SK-N-SH (cell line): ENCODE measurements at regions not wholly inside any gene's neighbourhood (a gene's known extent, or its start where the extent isn't known, plus 50 kb on each side); places are given as distances from the start of the nearest gene placed in this dataset.

Source experiments
- CTCF ChIA-PET: fragments of 300-600, 350-600 bp; formaldehyde crosslinking; extraction: SDS; loops from one replicate; lab custom pipeline; 2021; lab: Yijun Ruan, JAX
- POLR2A ChIA-PET: fragments of 350-600 bp; sonication (Branson Sonifier 250); formaldehyde crosslinking; extraction: SDS; loops from one replicate; lab custom pipeline; 2020; ENCODE audit warnings: antibody characterized with exemption, inconsistent platforms; lab: Yijun Ruan, JAX
- DNase-seq: peaks from one replicate; pipeline ENCODE4 v3.0.0; 2012
- H2AFZ ChIP-seq: fragments of 200-600 bp; sonication (generic); 2 replicates; pipeline ENCODE4 v1.8.1; 2016; ENCODE audit warnings: antibody characterized with exemption, mild to moderate bottlenecking, low read depth
- H3F3A ChIP-seq: fragments of 200-600 bp; sonication (generic); replicated peaks from 2 replicates; pipeline ENCODE3; 2016; ENCODE audit warnings: antibody characterized with exemption, mild to moderate bottlenecking; ENCODE audit not compliant: insufficient read depth
- H3K27ac ChIP-seq, 2 experiments: fragments of 200-500 bp in 1 of 2; fragments of 200-600 bp in 1 of 2; sonication (Bioruptor generic) in 1 of 2; sonication (generic), shearing (Covaris generic) in 1 of 2; 2 replicates each; pipeline versions ENCODE4 v1.5.1 to v1.6.1; 2014 to 2016; ENCODE audit warnings: low read depth in 2 of 2, inconsistent platforms in 1 of 2, low read length in 1 of 2, mild to moderate bottlenecking in 1 of 2, mixed read lengths in 1 of 2
- H3K27me3 ChIP-seq: fragments of 200-600 bp; sonication (generic), shearing (Covaris generic); 2 replicates; pipeline ENCODE4 v1.6.1; 2016; ENCODE audit warnings: mixed run types; ENCODE audit not compliant: insufficient read depth
- H3K36me3 ChIP-seq, 2 experiments: fragments of 200-500 bp in 1 of 2; fragments of 200-600 bp in 1 of 2; sonication (Bioruptor generic) in 1 of 2; sonication (generic) in 1 of 2; replicated peaks in 1 of 2; 2 replicates each; pipeline versions ENCODE3 to v1.5.1; 2014 to 2016; ENCODE audit warnings: low read length in 1 of 2, mild to moderate bottlenecking in 1 of 2; ENCODE audit not compliant: insufficient read depth in 2 of 2, control insufficient read depth in 1 of 2
- H3K4me1 ChIP-seq, 2 experiments: fragments of 200-500 bp in 1 of 2; fragments of 200-600 bp in 1 of 2; sonication (Bioruptor generic) in 1 of 2; sonication (generic), shearing (Covaris generic) in 1 of 2; 2 replicates each; pipeline versions ENCODE4 v1.5.1 to v1.6.1; 2014 to 2016; ENCODE audit warnings: low read depth in 1 of 2, low read length in 1 of 2, mixed run types in 1 of 2; ENCODE audit not compliant: insufficient read depth in 2 of 2, control insufficient read depth in 1 of 2
- H3K4me2 ChIP-seq: fragments of 200-600 bp; sonication (generic), shearing (Covaris generic); 2 replicates; pipeline ENCODE4 v1.6.1; 2017; ENCODE audit warnings: mixed run types
- H3K4me3 ChIP-seq, 2 experiments: fragments of 200-500 bp in 1 of 2; fragments of 200-600 bp in 1 of 2; sonication (Bioruptor generic) in 1 of 2; sonication (generic), shearing (Covaris generic) in 1 of 2; 2 replicates each; pipeline versions ENCODE4 v1.5.1 to v1.8.1; 2014 to 2016; ENCODE audit warnings: low read depth in 2 of 2, inconsistent platforms in 1 of 2, low read length in 1 of 2, mild to moderate bottlenecking in 1 of 2, mixed read lengths in 1 of 2, moderate library complexity in 1 of 2
- H3K79me2 ChIP-seq: fragments of 200-600 bp; sonication (generic); 2 replicates; pipeline ENCODE4 v1.8.1; 2017; ENCODE audit warnings: mild to moderate bottlenecking; ENCODE audit not compliant: insufficient read depth
- H3K9ac ChIP-seq: fragments of 200-600 bp; sonication (generic); 2 replicates; pipeline ENCODE4 v1.6.1; 2017; ENCODE audit warnings: mixed run types
- H3K9me2 ChIP-seq: fragments of 200-600 bp; sonication (generic); 2 replicates; pipeline ENCODE4 v1.6.1; 2017; ENCODE audit warnings: mixed run types
- H3K9me3 ChIP-seq: fragments of 200-600 bp; sonication (generic); 2 replicates; pipeline ENCODE4 v1.6.1; 2017; ENCODE audit warnings: mixed run types, mild to moderate bottlenecking, moderate library complexity
- H4K20me1 ChIP-seq: fragments of 200-600 bp; sonication (generic); 2 replicates; pipeline ENCODE4 v1.6.1; 2017; ENCODE audit warnings: mild to moderate bottlenecking, mixed run types; ENCODE audit not compliant: insufficient read depth
- FOXM1 ChIP-seq: IDR thresholded peaks from 2 replicates; pipeline ENCODE4 v1.4.0; 2012; ENCODE audit warnings: low read depth, mild to moderate bottlenecking
- JUND ChIP-seq: IDR thresholded peaks from 2 replicates; pipeline ENCODE4 v1.4.0; 2012
- MEF2A ChIP-seq: IDR thresholded peaks from 2 replicates; pipeline ENCODE4 v1.4.0; 2012; ENCODE audit warnings: low read depth, borderline replicate concordance
- NRF1 ChIP-seq: IDR thresholded peaks from 2 replicates; pipeline ENCODE4 v1.6.1; 2012; ENCODE audit warnings: low read depth, mild to moderate bottlenecking, low read length
- TAF1 ChIP-seq: IDR thresholded peaks from 2 replicates; pipeline ENCODE4 v1.6.1; 2012; ENCODE audit warnings: low read depth, mild to moderate bottlenecking, low read length, moderate library complexity, borderline replicate concordance
- TEAD4 ChIP-seq: IDR thresholded peaks from 2 replicates; pipeline ENCODE4 v1.4.0; 2012; ENCODE audit warnings: mild to moderate bottlenecking, borderline replicate concordance; ENCODE audit not compliant: insufficient read depth
- WGBS: methylation state at CpG from one replicate; pipeline ENCODE4 v1.1.6; 2017; ENCODE audit warnings: low lambda C conversion rate; 5-methylcytosine and 5-hydroxymethylcytosine counted together
- TF ChIP-seq, protein P1 (sequence below): IDR thresholded peaks from 2 replicates; pipeline ENCODE4 v1.6.1; 2012; ENCODE audit warnings: mild to moderate bottlenecking, low read depth, low read length, moderate library complexity
- TF ChIP-seq, protein P2 (sequence below): fragments of 200-600 bp; sonication (generic); IDR thresholded peaks from 2 replicates; pipeline ENCODE4 v1.6.1; 2017; ENCODE audit warnings: antibody characterized with exemption, mild to moderate bottlenecking, moderate library complexity
- TF ChIP-seq, protein P3 (sequence below): IDR thresholded peaks from 2 replicates; pipeline ENCODE4 v1.4.0; 2012; ENCODE audit warnings: low read depth, borderline replicate concordance

DNA sequence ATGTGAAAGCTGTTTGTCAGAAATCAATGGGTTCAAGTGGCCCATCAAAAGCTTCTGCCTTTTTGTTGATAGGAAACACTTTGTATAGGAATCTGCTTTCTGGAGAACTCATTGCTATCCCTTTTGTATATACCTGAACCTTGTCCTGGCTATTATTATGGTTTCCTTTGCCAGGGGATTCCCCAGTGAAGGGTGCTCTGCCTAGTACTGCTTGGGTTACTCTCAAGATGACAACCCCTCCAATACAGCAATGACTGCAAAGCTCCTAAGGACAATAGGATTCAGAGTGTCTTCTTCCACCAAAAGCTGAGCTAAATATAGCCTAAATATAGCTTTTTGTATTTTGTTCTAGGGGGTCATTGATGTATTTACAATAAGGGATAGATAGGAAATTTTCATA lies 54.0 kb upstream of the PTPRK start:
- Histone ChIP-seq H3K4me2 (no peak overlapping the region), H3K9me2 (no peaks in the 10 kb centered on the region), H3K4me3 (no peak overlapping the region), H3K9me3 (no peaks in the 10 kb centered on the region), H3K27me3 (no peaks in the 10 kb centered on the region), H3K4me1 (peaks cover 0 to 11% of the 10 kb centered on the region in 2 experiments; a peak in 2 of 4 replicates), H3K79me2 (no peaks in the 10 kb centered on the region), H2AFZ (no peak overlapping the region), H3K27ac (no peak overlapping the region), H4K20me1 (no peaks in the 10 kb centered on the region), H3F3A (peaks cover 13% of the 10 kb centered on the region), H3K36me3 (no peaks in the 10 kb centered on the region), H3K9ac (no peak overlapping the region)
- DNase-seq = no peak
- ChIA-PET POLR2A (no interaction called here), CTCF (no interaction called here)
- no peak for TF ChIP-seq TAF1
- TF ChIP-seq, protein P1, sequence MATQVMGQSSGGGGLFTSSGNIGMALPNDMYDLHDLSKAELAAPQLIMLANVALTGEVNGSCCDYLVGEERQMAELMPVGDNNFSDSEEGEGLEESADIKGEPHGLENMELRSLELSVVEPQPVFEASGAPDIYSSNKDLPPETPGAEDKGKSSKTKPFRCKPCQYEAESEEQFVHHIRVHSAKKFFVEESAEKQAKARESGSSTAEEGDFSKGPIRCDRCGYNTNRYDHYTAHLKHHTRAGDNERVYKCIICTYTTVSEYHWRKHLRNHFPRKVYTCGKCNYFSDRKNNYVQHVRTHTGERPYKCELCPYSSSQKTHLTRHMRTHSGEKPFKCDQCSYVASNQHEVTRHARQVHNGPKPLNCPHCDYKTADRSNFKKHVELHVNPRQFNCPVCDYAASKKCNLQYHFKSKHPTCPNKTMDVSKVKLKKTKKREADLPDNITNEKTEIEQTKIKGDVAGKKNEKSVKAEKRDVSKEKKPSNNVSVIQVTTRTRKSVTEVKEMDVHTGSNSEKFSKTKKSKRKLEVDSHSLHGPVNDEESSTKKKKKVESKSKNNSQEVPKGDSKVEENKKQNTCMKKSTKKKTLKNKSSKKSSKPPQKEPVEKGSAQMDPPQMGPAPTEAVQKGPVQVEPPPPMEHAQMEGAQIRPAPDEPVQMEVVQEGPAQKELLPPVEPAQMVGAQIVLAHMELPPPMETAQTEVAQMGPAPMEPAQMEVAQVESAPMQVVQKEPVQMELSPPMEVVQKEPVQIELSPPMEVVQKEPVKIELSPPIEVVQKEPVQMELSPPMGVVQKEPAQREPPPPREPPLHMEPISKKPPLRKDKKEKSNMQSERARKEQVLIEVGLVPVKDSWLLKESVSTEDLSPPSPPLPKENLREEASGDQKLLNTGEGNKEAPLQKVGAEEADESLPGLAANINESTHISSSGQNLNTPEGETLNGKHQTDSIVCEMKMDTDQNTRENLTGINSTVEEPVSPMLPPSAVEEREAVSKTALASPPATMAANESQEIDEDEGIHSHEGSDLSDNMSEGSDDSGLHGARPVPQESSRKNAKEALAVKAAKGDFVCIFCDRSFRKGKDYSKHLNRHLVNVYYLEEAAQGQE = no peak
- TF ChIP-seq, protein P2, sequence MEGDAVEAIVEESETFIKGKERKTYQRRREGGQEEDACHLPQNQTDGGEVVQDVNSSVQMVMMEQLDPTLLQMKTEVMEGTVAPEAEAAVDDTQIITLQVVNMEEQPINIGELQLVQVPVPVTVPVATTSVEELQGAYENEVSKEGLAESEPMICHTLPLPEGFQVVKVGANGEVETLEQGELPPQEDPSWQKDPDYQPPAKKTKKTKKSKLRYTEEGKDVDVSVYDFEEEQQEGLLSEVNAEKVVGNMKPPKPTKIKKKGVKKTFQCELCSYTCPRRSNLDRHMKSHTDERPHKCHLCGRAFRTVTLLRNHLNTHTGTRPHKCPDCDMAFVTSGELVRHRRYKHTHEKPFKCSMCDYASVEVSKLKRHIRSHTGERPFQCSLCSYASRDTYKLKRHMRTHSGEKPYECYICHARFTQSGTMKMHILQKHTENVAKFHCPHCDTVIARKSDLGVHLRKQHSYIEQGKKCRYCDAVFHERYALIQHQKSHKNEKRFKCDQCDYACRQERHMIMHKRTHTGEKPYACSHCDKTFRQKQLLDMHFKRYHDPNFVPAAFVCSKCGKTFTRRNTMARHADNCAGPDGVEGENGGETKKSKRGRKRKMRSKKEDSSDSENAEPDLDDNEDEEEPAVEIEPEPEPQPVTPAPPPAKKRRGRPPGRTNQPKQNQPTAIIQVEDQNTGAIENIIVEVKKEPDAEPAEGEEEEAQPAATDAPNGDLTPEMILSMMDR = no peak
- TF ChIP-seq FOXM1 = no peak
- no peak for TF ChIP-seq MEF2A
- no peak for TF ChIP-seq TEAD4

DNA sequence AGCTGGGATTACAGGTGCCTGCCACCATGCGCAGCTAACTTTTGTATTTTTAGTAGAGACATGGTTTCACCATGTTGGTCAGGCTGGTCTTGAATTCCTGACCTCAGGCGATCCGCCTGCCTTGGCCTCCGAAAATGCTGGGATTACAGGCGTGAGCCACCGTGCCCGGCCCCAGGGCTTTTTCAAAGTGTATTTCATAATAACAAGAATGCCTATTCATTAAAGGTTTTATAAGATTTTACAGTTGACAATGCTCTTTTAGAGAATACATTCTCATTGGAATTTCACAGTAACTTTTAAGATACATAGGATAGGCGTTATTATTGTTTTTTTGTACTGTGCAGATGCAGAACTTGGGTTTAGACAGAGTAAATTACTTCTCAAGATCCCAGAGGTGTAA lies 52.6 kb upstream of the PTPRK start:
- no peak for TF ChIP-seq NRF1
- TF ChIP-seq, protein P3, sequence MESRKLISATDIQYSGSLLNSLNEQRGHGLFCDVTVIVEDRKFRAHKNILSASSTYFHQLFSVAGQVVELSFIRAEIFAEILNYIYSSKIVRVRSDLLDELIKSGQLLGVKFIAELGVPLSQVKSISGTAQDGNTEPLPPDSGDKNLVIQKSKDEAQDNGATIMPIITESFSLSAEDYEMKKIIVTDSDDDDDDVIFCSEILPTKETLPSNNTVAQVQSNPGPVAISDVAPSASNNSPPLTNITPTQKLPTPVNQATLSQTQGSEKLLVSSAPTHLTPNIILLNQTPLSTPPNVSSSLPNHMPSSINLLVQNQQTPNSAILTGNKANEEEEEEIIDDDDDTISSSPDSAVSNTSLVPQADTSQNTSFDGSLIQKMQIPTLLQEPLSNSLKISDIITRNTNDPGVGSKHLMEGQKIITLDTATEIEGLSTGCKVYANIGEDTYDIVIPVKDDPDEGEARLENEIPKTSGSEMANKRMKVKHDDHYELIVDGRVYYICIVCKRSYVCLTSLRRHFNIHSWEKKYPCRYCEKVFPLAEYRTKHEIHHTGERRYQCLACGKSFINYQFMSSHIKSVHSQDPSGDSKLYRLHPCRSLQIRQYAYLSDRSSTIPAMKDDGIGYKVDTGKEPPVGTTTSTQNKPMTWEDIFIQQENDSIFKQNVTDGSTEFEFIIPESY = no peak
- no peak for TF ChIP-seq JUND
- Histone ChIP-seq H3K4me3 (no peak overlapping the region), H3K4me2 (no peak overlapping the region), H3K9me2 (no peaks in the 10 kb centered on the region), H4K20me1 (no peaks in the 10 kb centered on the region), H3K36me3 (no peaks in the 10 kb centered on the region), H3K79me2 (no peaks in the 10 kb centered on the region), H3K4me1 (peaks cover 0 to 13% of the 10 kb centered on the region in 2 experiments; a peak in 2 of 4 replicates), H3K9ac (no peak overlapping the region), H3K27ac (no peak overlapping the region), H2AFZ (no peak overlapping the region), H3K9me3 (no peaks in the 10 kb centered on the region), H3F3A (peaks cover 13% of the 10 kb centered on the region), H3K27me3 (no peaks in the 10 kb centered on the region)
- POLR2A ChIA-PET = no interaction called here
- no peak for DNase-seq
- 91% methylated on average over 7 of the region's 8 CpGs for WGBS
- CTCF ChIA-PET = no interaction called here
